Right lobe of liver (tissue), 4 donors: ENCODE measurements at regions not wholly inside any gene's neighbourhood (a gene's known extent, or its start where the extent isn't known, plus 50 kb on each side); places are given as distances from the start of the nearest gene placed in this dataset.

Experiments used
- CTCF ChIP-seq, 4 donors: fragments of 200-600 bp in 3 of 4; fragments of 450-650 bp in 1 of 4; IDR thresholded peaks; one replicate each; pipeline versions ENCODE4 v1.5.1 to v1.8.0; 2016 to 2022; ENCODE audit warnings: antibody characterized with exemption in 4 of 4, mild to moderate bottlenecking in 2 of 4
- POLR2A ChIP-seq: fragments of 450-650 bp; IDR thresholded peaks from one replicate; pipeline ENCODE4 v1.6.1; 2017; ENCODE audit warnings: antibody characterized with exemption, mild to moderate bottlenecking
- donor health status: DM: no; HTN: no; CAD: no.
- donor health status: DM: no; HTN: no; CAD: no.
- donor health status: DM: no; HTN: yes; CAD: no.

DNA sequence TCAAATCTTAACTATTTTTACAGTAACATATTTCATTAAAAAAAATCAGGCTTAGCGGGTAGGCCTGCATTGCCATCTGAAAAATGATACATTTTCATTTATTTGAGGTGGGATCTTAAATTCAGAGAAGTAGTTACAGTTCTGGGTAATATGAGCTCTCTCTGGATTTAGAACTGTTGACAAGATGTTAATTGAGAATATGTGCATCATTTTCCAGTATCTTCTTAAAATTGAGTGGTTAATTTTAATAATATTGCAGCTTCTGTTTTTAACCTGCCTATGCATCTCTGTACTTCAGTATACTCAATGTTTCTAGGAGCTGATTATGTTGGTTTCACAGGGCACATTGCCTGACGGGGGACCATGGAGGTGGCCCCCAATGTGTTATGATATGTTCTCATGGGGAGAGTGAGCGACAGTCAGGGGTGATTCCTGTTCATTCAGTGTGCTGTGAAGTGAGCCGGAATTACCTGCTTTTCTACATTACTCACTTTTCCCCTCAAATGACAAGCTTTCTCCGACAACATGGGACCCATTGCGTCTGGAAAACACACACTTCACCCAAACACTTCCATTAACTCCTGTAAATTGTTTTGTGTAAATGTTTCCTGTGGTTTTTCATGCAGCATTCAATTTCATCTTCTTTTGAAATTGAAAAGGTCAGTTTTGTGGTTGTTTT, 406.2 kb downstream of the MTX2 start:
- TF ChIP-seq CTCF (IDR thresholded peaks at IDR 0.05): no peak
- no peak for TF ChIP-seq POLR2A
